ENCODE measurements at regions not wholly inside any gene's neighbourhood (a gene's known extent, or its start where the extent isn't known, plus 50 kb on each side); places are given as distances from the start of the nearest gene placed in this dataset.
"Not testable (repeated sequence)": the region's sequence is repeated elsewhere in the genome, so short reads cannot be mapped to it uniquely, and the experiment has no call there.

- DNase-seq, result no peak
Measured at GRCh38 chr22:26769663-26770062, 112.3 kb downstream of the MIAT start.

GRCh38 chr22:26770624-26771023 is 113.2 kb downstream of the MIAT start:
- no peak for DNase-seq

- DNase-seq, result not testable (repeated sequence)
Measured at GRCh38 chr22:26773054-26773453, 115.7 kb downstream of the MIAT start.

- no peak for DNase-seq
Measured at GRCh38 chr22:26775394-26775793, 118.0 kb downstream of the MIAT start.

GRCh38 chr22:26777156-26777801 is 119.9 kb downstream of the MIAT start:
- DNase-seq, result no peak

- no peak for DNase-seq
Measured at GRCh38 chr22:26778372-26778771, 121.0 kb downstream of the MIAT start.

- DNase-seq, result no peak
Measured at GRCh38 chr22:26779108-26779507, 121.7 kb downstream of the MIAT start.

- no peak for DNase-seq
Measured at GRCh38 chr22:26779929-26780328, 122.5 kb downstream of the MIAT start.

GRCh38 chr22:26780521-26780920 is 123.1 kb downstream of the MIAT start:
- DNase-seq, result no peak

- no peak for DNase-seq
Measured at GRCh38 chr22:26781062-26781461, 123.7 kb downstream of the MIAT start.

GRCh38 chr22:26781596-26781995 is 124.2 kb downstream of the MIAT start:
- DNase-seq, result no peak

- DNase-seq, result no peak
Measured at GRCh38 chr22:26783885-26784284, 126.5 kb downstream of the MIAT start.

- DNase-seq, result no peak
Measured at GRCh38 chr22:26784772-26785171, 127.4 kb downstream of the MIAT start.

GRCh38 chr22:26785932-26786331 is 128.5 kb downstream of the MIAT start:
- no peak for DNase-seq

- no peak for DNase-seq
Measured at GRCh38 chr22:26786398-26786797, 129.0 kb downstream of the MIAT start.

GRCh38 chr22:26789951-26790350 is 132.6 kb downstream of the MIAT start:
- DNase-seq, result no peak

- no peak for DNase-seq
Measured at GRCh38 chr22:26792522-26792921, 135.1 kb downstream of the MIAT start.

GRCh38 chr22:26796785-26797184 is 139.4 kb downstream of the MIAT start:
- no peak for DNase-seq

- no peak for DNase-seq
Measured at GRCh38 chr22:26797910-26798309, 140.5 kb downstream of the MIAT start.

GRCh38 chr22:26798462-26799065 is 141.2 kb downstream of the MIAT start:
- no peak for DNase-seq

GRCh38 chr22:26800858-26801257 is 143.5 kb downstream of the MIAT start:
- DNase-seq, result no peak

- DNase-seq, result no peak
Measured at GRCh38 chr22:26801449-26801848, 144.1 kb downstream of the MIAT start.

- no peak for DNase-seq
Measured at GRCh38 chr22:26804315-26804714, 146.9 kb downstream of the MIAT start.

GRCh38 chr22:26804911-26805539 is 147.6 kb downstream of the MIAT start:
- no peak for DNase-seq

All from occipital lobe (tissue), 1 donor.